ENCODE measurements at regions not wholly inside any gene's neighbourhood (a gene's known extent, or its start where the extent isn't known, plus 50 kb on each side); places are given as distances from the start of the nearest gene placed in this dataset.
A peak's percentile ranks its signal among the peaks of the same experiment; 100 is the strongest.

- DNase-seq: peak; percentile 94
- Histone ChIP-seq H3K9me3 (ENCODE audit: control insufficient read depth, low read length) (no peaks in the 10 kb centered on the region), H3K4me1 (ENCODE audit: control insufficient read depth, insufficient read depth, low read length) (peaks cover 6% of the 10 kb centered on the region), H3K9ac (ENCODE audit: extremely low read depth, low read length, poor library complexity, severe bottlenecking) (no peak overlapping the region), H3K36me3 (ENCODE audit: control insufficient read depth, insufficient read depth, low read length) (no peaks in the 10 kb centered on the region), H3K27ac (ENCODE audit: low read depth, low read length) (no peak overlapping the region), H3K4me3 (ENCODE audit: low read length) (no peak overlapping the region), H3K27me3 (ENCODE audit: control insufficient read depth, insufficient read depth, low read length, poor library complexity, severe bottlenecking) (no peaks in the 10 kb centered on the region)
- no peaks in the 10 kb centered on the region for H3K36me3 Mint-ChIP-seq (ENCODE audit: low read depth)
- 60 to 91% methylated on average over 1 to 17 of the region's 17 CpGs for WGBS, 2 experiments (ENCODE audit: insufficient coverage in 1 of 2, insufficient read length in 1 of 2)
- peak; percentile 79 for TF ChIP-seq CTCF (conservative IDR thresholded peaks at IDR 0.05)
- no peak overlapping the region for H3K4me3 Mint-ChIP-seq
- no peaks in the 10 kb centered on the region for H3K27me3 Mint-ChIP-seq (ENCODE audit: insufficient read depth)
- H3K27ac Mint-ChIP-seq: peak overlapping the region; percentile 80
- H3K9me3 Mint-ChIP-seq: peaks cover 33% of the 10 kb centered on the region
- peaks cover 31% of the 10 kb centered on the region for H3K4me1 Mint-ChIP-seq
Observed at GRCh38 chrX:39477031-39477761, 620.6 kb downstream of the BCOR start.

GRCh38 chrX:39477762-39478120 lies 620.0 kb downstream of the BCOR start:
- no peak overlapping the region for H3K4me3 ChIP-seq (ENCODE audit: low read length)
- 83 to 92% methylated on average over 2 to 15 of the region's 15 CpGs for WGBS, 2 experiments (ENCODE audit: insufficient coverage in 1 of 2, insufficient read length in 1 of 2)
- H3K36me3 ChIP-seq (ENCODE audit: control insufficient read depth, insufficient read depth, low read length): no peaks in the 10 kb centered on the region
- H3K4me1 Mint-ChIP-seq: peaks cover 31% of the 10 kb centered on the region
- H3K27ac ChIP-seq (ENCODE audit: low read depth, low read length): no peak overlapping the region
- H3K9ac ChIP-seq (ENCODE audit: extremely low read depth, low read length, poor library complexity, severe bottlenecking): no peak overlapping the region
- H3K4me3 Mint-ChIP-seq: no peak overlapping the region
- DNase-seq: no peak
- TF ChIP-seq CTCF (conservative IDR thresholded peaks at IDR 0.05): no peak
- no peaks in the 10 kb centered on the region for H3K27me3 Mint-ChIP-seq (ENCODE audit: insufficient read depth)
- no peaks in the 10 kb centered on the region for H3K27me3 ChIP-seq (ENCODE audit: control insufficient read depth, insufficient read depth, low read length, poor library complexity, severe bottlenecking)
- H3K9me3 Mint-ChIP-seq: peaks cover 30% of the 10 kb centered on the region
- peaks cover 6% of the 10 kb centered on the region for H3K4me1 ChIP-seq (ENCODE audit: control insufficient read depth, insufficient read depth, low read length)
- H3K27ac Mint-ChIP-seq: no peak overlapping the region
- no peaks in the 10 kb centered on the region for H3K36me3 Mint-ChIP-seq (ENCODE audit: low read depth)
- H3K9me3 ChIP-seq (ENCODE audit: control insufficient read depth, low read length): no peaks in the 10 kb centered on the region

- Histone ChIP-seq H3K27me3 (ENCODE audit: control insufficient read depth, insufficient read depth, low read length, poor library complexity, severe bottlenecking) (no peaks in the 10 kb centered on the region), H3K9me3 (ENCODE audit: control insufficient read depth, low read length) (no peaks in the 10 kb centered on the region), H3K27ac (ENCODE audit: low read depth, low read length) (no peak overlapping the region), H3K36me3 (ENCODE audit: control insufficient read depth, insufficient read depth, low read length) (no peaks in the 10 kb centered on the region), H3K9ac (ENCODE audit: extremely low read depth, low read length, poor library complexity, severe bottlenecking) (no peak overlapping the region), H3K4me1 (ENCODE audit: control insufficient read depth, insufficient read depth, low read length) (peaks cover 3% of the 10 kb centered on the region), H3K4me3 (ENCODE audit: low read length) (no peak overlapping the region)
- no peaks in the 10 kb centered on the region for H3K27me3 Mint-ChIP-seq (ENCODE audit: insufficient read depth)
- no peaks in the 10 kb centered on the region for H3K36me3 Mint-ChIP-seq (ENCODE audit: low read depth)
- no peak overlapping the region for H3K27ac Mint-ChIP-seq
- no peak for DNase-seq
- 91 to 100% methylated on average over 2 to 4 of the region's 4 CpGs for WGBS, 2 experiments (ENCODE audit: insufficient coverage in 1 of 2, insufficient read length in 1 of 2)
- H3K4me1 Mint-ChIP-seq: peaks cover 24% of the 10 kb centered on the region
- H3K4me3 Mint-ChIP-seq: no peak overlapping the region
- peaks cover 32% of the 10 kb centered on the region for H3K9me3 Mint-ChIP-seq
- no peak for TF ChIP-seq CTCF (conservative IDR thresholded peaks at IDR 0.05)
Observed at GRCh38 chrX:39479856-39480255, 617.9 kb downstream of the BCOR start.

Measured in endodermal cell (in vitro differentiated cells).